Smooth muscle cell (in vitro differentiated cells): ENCODE measurements at regions not wholly inside any gene's neighbourhood (a gene's known extent, or its start where the extent isn't known, plus 50 kb on each side); places are given as distances from the start of the nearest gene placed in this dataset.

Experiments used
- DNase-seq: peaks from one replicate; lab custom pipeline; 2025; ENCODE audit not compliant: unreplicated experiment; lab: John Stamatoyannopoulos, UW
- H2AFZ ChIP-seq: fragments of 200-600 bp; sonication (generic); 2 replicates; pipeline ENCODE4 v1.6.0; 2016; ENCODE audit warnings: antibody characterized with exemption, low read depth, mild to moderate bottlenecking
- H3F3A ChIP-seq: fragments of 200-600 bp; sonication (generic); 2 replicates; pipeline ENCODE4 v1.6.0; 2017; ENCODE audit warnings: antibody characterized with exemption, low read depth
- H3K27ac ChIP-seq: fragments of 200-600 bp; sonication (generic); 2 replicates; pipeline ENCODE4 v1.5.1; 2016; ENCODE audit warnings: low read depth, mild to moderate bottlenecking
- H3K27me3 ChIP-seq: fragments of 200-600 bp; sonication (generic); 2 replicates; pipeline ENCODE4 v1.6.1; 2016; ENCODE audit warnings: low read depth, mild to moderate bottlenecking
- H3K36me3 ChIP-seq: fragments of 200-600 bp; sonication (generic); 2 replicates; pipeline ENCODE4 v1.5.1; 2016; ENCODE audit warnings: low read depth
- H3K4me1 ChIP-seq: fragments of 200-600 bp; sonication (generic); 2 replicates; pipeline ENCODE4 v1.5.1; 2016; ENCODE audit warnings: low read depth
- H3K4me2 ChIP-seq: fragments of 200-600 bp; sonication (generic); 2 replicates; pipeline ENCODE4 v1.6.0; 2016; ENCODE audit warnings: mild to moderate bottlenecking
- H3K4me3 ChIP-seq: fragments of 200-600 bp; sonication (generic); 2 replicates; pipeline ENCODE4 v1.5.1; 2016; ENCODE audit warnings: mild to moderate bottlenecking
- H3K79me2 ChIP-seq: fragments of 200-600 bp; sonication (generic); 2 replicates; pipeline ENCODE4 v1.6.0; 2016; ENCODE audit warnings: low read depth, mild to moderate bottlenecking
- H3K9ac ChIP-seq: fragments of 200-600 bp; sonication (generic); 2 replicates; pipeline ENCODE4 v1.6.0; 2016; ENCODE audit warnings: low read depth
- H3K9me3 ChIP-seq: fragments of 200-600 bp; sonication (generic); replicated peaks from 2 replicates; pipeline ENCODE4 v1.5.1; 2016; ENCODE audit warnings: low read depth
- H4K20me1 ChIP-seq: fragments of 200-600 bp; sonication (generic); 2 replicates; pipeline ENCODE4 v1.6.0; 2016; ENCODE audit warnings: low read depth
- CTCF ChIP-seq: fragments of 200-600 bp; sonication (generic); IDR thresholded peaks from 2 replicates; pipeline ENCODE4 v1.5.1; 2017; ENCODE audit warnings: borderline replicate concordance, mild to moderate bottlenecking, antibody characterized with exemption; ENCODE audit not compliant: insufficient read depth, poor library complexity, severe bottlenecking
- WGBS: methylation state at CpG from one replicate; pipeline ENCODE4 v1.1.7; 2016; ENCODE audit warnings: low lambda C conversion rate; 5-methylcytosine and 5-hydroxymethylcytosine counted together

GRCh38 chr14:53613404-53614253 lies 343.0 kb downstream of the BMP4 start:
- H3K4me2 ChIP-seq = no peak overlapping the region
- 82% methylated on average over 12 of the region's 12 CpGs for WGBS
- H3K79me2 ChIP-seq = no peaks in the 10 kb centered on the region

DNA sequence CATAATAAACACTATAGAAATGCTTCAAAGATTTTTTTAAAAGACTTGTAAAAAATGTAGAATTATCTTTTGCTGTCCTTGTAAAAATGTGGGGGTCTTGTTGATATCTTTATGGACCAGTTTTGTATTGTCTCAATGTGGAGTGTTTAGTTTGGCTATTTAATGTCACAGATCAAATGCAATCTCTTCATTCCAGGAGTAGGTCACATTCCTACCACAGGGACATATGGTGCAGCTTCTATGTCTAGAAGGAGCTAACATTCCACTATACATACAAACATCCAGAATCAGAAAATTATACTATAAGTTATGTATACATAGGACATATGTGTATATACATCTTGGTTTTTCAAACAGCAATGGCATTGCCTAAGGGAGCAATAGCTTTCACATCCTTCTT lies 345.7 kb downstream of the BMP4 start:
- peak; percentile 16 for TF ChIP-seq CTCF
- no peak for DNase-seq
- Histone ChIP-seq H2AFZ (no peak overlapping the region), H3K27ac (no peak overlapping the region), H3K9ac (no peak overlapping the region), H3K9me3 (no peaks in the 10 kb centered on the region), H3F3A (no peaks in the 10 kb centered on the region), H3K36me3 (no peaks in the 10 kb centered on the region), H3K4me3 (no peak overlapping the region), H3K79me2 (no peaks in the 10 kb centered on the region), H3K27me3 (no peaks in the 10 kb centered on the region), H3K4me1 (peaks cover 7% of the 10 kb centered on the region), H4K20me1 (no peaks in the 10 kb centered on the region), H3K4me2 (no peak overlapping the region)

More at GRCh38 chr14:53613404-53614253, 343.0 kb downstream of the BMP4 start:
- Histone ChIP-seq H3K4me3 (peak overlapping the region; percentile 35), H4K20me1 (no peaks in the 10 kb centered on the region), H3K9me3 (no peaks in the 10 kb centered on the region), H3K4me1 (peaks cover 11% of the 10 kb centered on the region), H3K9ac (no peak overlapping the region), H3K27me3 (no peaks in the 10 kb centered on the region), H3K36me3 (no peaks in the 10 kb centered on the region), H3F3A (peaks cover 3% of the 10 kb centered on the region), H3K27ac (no peak overlapping the region), H2AFZ (no peak overlapping the region)
- no peak for DNase-seq
- no peak for TF ChIP-seq CTCF

- Histone ChIP-seq H3K9me3 (no peaks in the 10 kb centered on the region), H3K4me3 (no peak overlapping the region), H4K20me1 (no peaks in the 10 kb centered on the region), H3K79me2 (no peaks in the 10 kb centered on the region), H3K27me3 (no peaks in the 10 kb centered on the region), H3F3A (no peaks in the 10 kb centered on the region), H3K4me2 (no peak overlapping the region), H3K4me1 (peaks cover 6% of the 10 kb centered on the region), H3K9ac (no peak overlapping the region), H2AFZ (no peak overlapping the region), H3K27ac (no peak overlapping the region), H3K36me3 (no peaks in the 10 kb centered on the region)
- 83% methylated on average over 1 of the region's 1 CpG for WGBS
- TF ChIP-seq CTCF = no peak
- no peak for DNase-seq
These were observed 347.6 kb downstream of the BMP4 start for GRCh38 chr14:53609009-53609408.

GRCh38 chr14:53608369-53608768 lies 348.3 kb downstream of the BMP4 start:
- H3F3A ChIP-seq = no peaks in the 10 kb centered on the region
- H3K36me3 ChIP-seq = no peaks in the 10 kb centered on the region
- H2AFZ ChIP-seq = no peak overlapping the region
- H3K27me3 ChIP-seq = no peaks in the 10 kb centered on the region
- H3K4me1 ChIP-seq = peaks cover under 1% of the 10 kb centered on the region
- no peak for DNase-seq
- no peak for TF ChIP-seq CTCF
- H3K4me3 ChIP-seq = no peak overlapping the region
- 68% methylated on average over 5 of the region's 5 CpGs for WGBS
- H3K79me2 ChIP-seq = no peaks in the 10 kb centered on the region
- H3K27ac ChIP-seq = no peak overlapping the region
- no peaks in the 10 kb centered on the region for H4K20me1 ChIP-seq
- H3K9me3 ChIP-seq = no peaks in the 10 kb centered on the region
- no peak overlapping the region for H3K9ac ChIP-seq
- no peak overlapping the region for H3K4me2 ChIP-seq
